Mesendoderm (in vitro differentiated cells): ENCODE measurements at regions not wholly inside any gene's neighbourhood (a gene's known extent, or its start where the extent isn't known, plus 50 kb on each side); places are given as distances from the start of the nearest gene placed in this dataset.

Experiments
- DNase-seq: peaks from one replicate; pipeline ENCODE4 v3.0.0; 2013
- H2AK5ac ChIP-seq: 2 replicates; pipeline ENCODE4 v1.6.1; 2013; ENCODE audit warnings: low read length, inconsistent platforms
- H2BK120ac ChIP-seq: 2 replicates; pipeline ENCODE4 v1.6.1; 2013; ENCODE audit warnings: low read depth, mild to moderate bottlenecking, low read length, moderate library complexity, mixed read lengths
- H2BK15ac ChIP-seq: replicated peaks from 2 replicates; pipeline ENCODE4 v1.6.1; 2013; ENCODE audit warnings: low read depth, mild to moderate bottlenecking, moderate library complexity
- H2BK5ac ChIP-seq: 2 replicates; pipeline ENCODE4 v1.6.1; 2013; ENCODE audit warnings: low read length, inconsistent platforms
- H3K18ac ChIP-seq: 2 replicates; pipeline ENCODE4 v1.6.1; 2013; ENCODE audit warnings: mild to moderate bottlenecking, low read length, mixed read lengths
- H3K23ac ChIP-seq: one replicate; pipeline ENCODE4 v1.6.1; 2013; ENCODE audit warnings: low read length
- H3K27ac ChIP-seq: 2 replicates; pipeline ENCODE4 v1.5.1; 2013; ENCODE audit warnings: low read depth, mild to moderate bottlenecking, inconsistent platforms, low read length, moderate library complexity
- H3K27me3 ChIP-seq: 2 replicates; pipeline ENCODE4 v1.6.1; 2013; ENCODE audit warnings: low read length, control low read depth, mild to moderate bottlenecking, inconsistent platforms; ENCODE audit not compliant: insufficient read depth, poor library complexity
- H3K36me3 ChIP-seq: 2 replicates; pipeline ENCODE4 v1.6.1; 2013; ENCODE audit warnings: low read length, inconsistent platforms; ENCODE audit not compliant: control insufficient read depth, insufficient read depth
- H3K4ac ChIP-seq: one replicate; pipeline ENCODE4 v1.6.1; 2013; ENCODE audit warnings: low read depth, mild to moderate bottlenecking, low read length, moderate library complexity
- H3K4me1 ChIP-seq: 2 replicates; pipeline ENCODE4 v1.6.1; 2013; ENCODE audit warnings: low read depth, low read length, inconsistent platforms; ENCODE audit not compliant: control insufficient read depth
- H3K4me2 ChIP-seq: 2 replicates; pipeline ENCODE4 v1.6.1; 2013; ENCODE audit warnings: low read length
- H3K4me3 ChIP-seq: 2 replicates; pipeline ENCODE4 v1.5.1; 2013; ENCODE audit warnings: mild to moderate bottlenecking, low read length
- H3K56ac ChIP-seq: one replicate; pipeline ENCODE4 v1.6.1; 2013; ENCODE audit warnings: low read length
- H3K79me1 ChIP-seq: 2 replicates; pipeline ENCODE4 v1.6.1; 2013; ENCODE audit warnings: low read length, inconsistent platforms
- H3K79me2 ChIP-seq: 2 replicates; pipeline ENCODE4 v1.6.1; 2013; ENCODE audit warnings: mild to moderate bottlenecking, low read length; ENCODE audit not compliant: control insufficient read depth, insufficient read depth
- H3K9ac ChIP-seq: 2 replicates; pipeline ENCODE4 v1.6.1; 2013; ENCODE audit warnings: low read length, inconsistent platforms
- H4K5ac ChIP-seq: one replicate; pipeline ENCODE4 v1.6.1; 2013; ENCODE audit warnings: low read length
- H4K8ac ChIP-seq: one replicate; pipeline ENCODE4 v1.6.1; 2013; ENCODE audit warnings: low read depth, mild to moderate bottlenecking, control low read depth, low read length, moderate library complexity
- WGBS: extraction: QIAGEN DNeasy Blood & Tissue Kit; methylation state at CpG from one replicate; pipeline ENCODE4 v1.1.7; 2013; ENCODE audit warnings: low lambda C conversion rate, missing lambda C conversion rate; ENCODE audit not compliant: insufficient coverage; ENCODE audit errors: extremely low coverage; 5-methylcytosine and 5-hydroxymethylcytosine counted together

- Histone ChIP-seq H2BK120ac (no peak overlapping the region), H3K56ac (no peak overlapping the region), H3K4me3 (no peak overlapping the region), H3K79me2 (no peaks in the 10 kb centered on the region), H3K23ac (no peak overlapping the region), H3K36me3 (no peaks in the 10 kb centered on the region), H4K8ac (no peak overlapping the region), H2BK15ac (peak overlapping the region; percentile 57), H3K18ac (no peak overlapping the region), H3K4me2 (no peak overlapping the region), H2BK5ac (no peak overlapping the region), H3K4me1 (no peaks in the 10 kb centered on the region), H3K79me1 (no peaks in the 10 kb centered on the region), H3K4ac (no peak overlapping the region), H2AK5ac (no peak overlapping the region), H3K27me3 (no peaks in the 10 kb centered on the region), H3K9ac (no peak overlapping the region), H4K5ac (no peak overlapping the region), H3K27ac (no peak overlapping the region)
- no CpG with 5 or more reads among the region's 6 CpGs for WGBS
- peak; percentile 53 for DNase-seq
Observed at GRCh38 chr2:138182250-138182936, 218.1 kb downstream of the HNMT start.

- no peaks in the 10 kb centered on the region for H3K27me3 ChIP-seq
- DNase-seq, result no peak
Observed at GRCh38 chr2:138182937-138183312, 218.7 kb downstream of the HNMT start.

DNA sequence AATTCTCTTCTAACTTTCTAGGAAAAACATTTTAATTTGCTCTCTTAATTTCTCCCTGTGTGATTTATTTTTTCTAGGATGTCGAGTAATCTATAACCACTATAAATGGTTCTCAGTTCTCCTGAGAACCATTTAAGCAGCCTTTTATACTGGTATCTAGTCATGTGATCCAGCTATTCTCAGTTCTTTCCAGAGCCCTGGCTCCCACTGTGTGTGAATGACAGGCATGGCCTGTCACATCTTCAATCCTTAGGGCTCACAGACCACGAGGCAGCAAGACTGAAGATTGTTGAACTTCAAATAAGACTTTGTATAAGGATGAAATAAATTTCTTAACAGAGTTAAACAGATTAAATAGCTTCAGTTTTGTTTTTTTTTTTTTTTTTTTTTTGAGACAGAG is 219.4 kb downstream of the HNMT start:
- Histone ChIP-seq H3K4me3 (no peak overlapping the region), H3K79me1 (no peaks in the 10 kb centered on the region), H3K79me2 (no peaks in the 10 kb centered on the region), H4K5ac (no peak overlapping the region), H2BK5ac (no peak overlapping the region), H3K27ac (no peak overlapping the region), H3K9ac (no peak overlapping the region), H3K36me3 (no peaks in the 10 kb centered on the region), H3K4me1 (no peaks in the 10 kb centered on the region), H2BK15ac (no peak overlapping the region), H3K4ac (no peak overlapping the region), H3K56ac (no peak overlapping the region), H3K4me2 (no peak overlapping the region), H3K23ac (no peak overlapping the region), H4K8ac (no peak overlapping the region), H2BK120ac (no peak overlapping the region), H3K27me3 (no peaks in the 10 kb centered on the region), H2AK5ac (no peak overlapping the region), H3K18ac (no peak overlapping the region)
- peak; percentile 25 for DNase-seq
- WGBS, result no CpG with 5 or more reads among the region's 2 CpGs

More at GRCh38 chr2:138182937-138183312, 218.7 kb downstream of the HNMT start:
- no peak overlapping the region for H3K4ac ChIP-seq
- no peak overlapping the region for H4K5ac ChIP-seq
- H2BK120ac ChIP-seq, result no peak overlapping the region
- H3K4me2 ChIP-seq, result no peak overlapping the region
- H2BK15ac ChIP-seq, result no peak overlapping the region
- no peak overlapping the region for H3K18ac ChIP-seq
- H3K4me3 ChIP-seq, result no peak overlapping the region
- no peak overlapping the region for H3K56ac ChIP-seq
- no peaks in the 10 kb centered on the region for H3K4me1 ChIP-seq
- H2BK5ac ChIP-seq, result no peak overlapping the region
- H3K23ac ChIP-seq, result no peak overlapping the region
- no peaks in the 10 kb centered on the region for H3K36me3 ChIP-seq
- H4K8ac ChIP-seq, result no peak overlapping the region
- no peak overlapping the region for H2AK5ac ChIP-seq
- H3K27ac ChIP-seq, result no peak overlapping the region
- no peaks in the 10 kb centered on the region for H3K79me1 ChIP-seq
- no peak overlapping the region for H3K9ac ChIP-seq
- no peaks in the 10 kb centered on the region for H3K79me2 ChIP-seq

GRCh38 chr2:138184428-138184827 is 220.2 kb downstream of the HNMT start:
- Histone ChIP-seq H3K23ac (no peak overlapping the region), H3K4me2 (no peak overlapping the region), H3K27ac (no peak overlapping the region), H3K27me3 (no peaks in the 10 kb centered on the region), H3K4me3 (no peak overlapping the region), H3K36me3 (no peaks in the 10 kb centered on the region), H2BK15ac (no peak overlapping the region), H2AK5ac (no peak overlapping the region), H3K79me2 (no peaks in the 10 kb centered on the region), H4K8ac (no peak overlapping the region), H3K56ac (no peak overlapping the region), H2BK5ac (no peak overlapping the region), H4K5ac (no peak overlapping the region), H2BK120ac (no peak overlapping the region), H3K18ac (no peak overlapping the region), H3K4ac (no peak overlapping the region), H3K9ac (no peak overlapping the region), H3K79me1 (no peaks in the 10 kb centered on the region), H3K4me1 (no peaks in the 10 kb centered on the region)
- no peak for DNase-seq
- WGBS, result no CpG with 5 or more reads among the region's 1 CpG

DNA sequence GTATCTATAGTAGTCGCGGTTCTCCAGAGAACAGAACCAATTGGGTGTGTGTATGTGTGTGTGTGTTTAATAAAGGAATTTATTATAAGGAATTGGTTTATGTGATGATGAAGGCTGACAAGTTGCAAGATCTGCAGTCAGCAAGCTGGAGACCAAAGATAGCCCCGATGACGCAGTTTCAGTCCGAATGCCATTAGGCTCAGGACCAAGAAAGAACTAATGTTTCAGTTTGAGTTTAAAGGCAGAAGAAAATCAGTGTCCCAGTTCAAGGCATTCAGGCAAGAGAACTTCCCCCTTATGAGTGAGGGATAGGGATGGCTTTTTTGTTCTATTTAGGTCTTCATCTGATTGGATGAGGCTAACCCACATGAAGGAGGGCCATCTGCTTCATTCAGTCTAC is 221.6 kb downstream of the HNMT start:
- H3K4me2 ChIP-seq, result no peak overlapping the region
- H4K5ac ChIP-seq, result no peak overlapping the region
- no peak overlapping the region for H2BK15ac ChIP-seq
- no peak overlapping the region for H3K18ac ChIP-seq
- no peak overlapping the region for H4K8ac ChIP-seq
- no CpG with 5 or more reads among the region's 5 CpGs for WGBS
- no peak overlapping the region for H3K9ac ChIP-seq
- H3K79me2 ChIP-seq, result no peaks in the 10 kb centered on the region
- H3K36me3 ChIP-seq, result no peaks in the 10 kb centered on the region
- no peak overlapping the region for H3K23ac ChIP-seq
- H2BK120ac ChIP-seq, result no peak overlapping the region
- no peak overlapping the region for H3K56ac ChIP-seq
- H2BK5ac ChIP-seq, result no peak overlapping the region
- H3K4me1 ChIP-seq, result peaks cover 2% of the 10 kb centered on the region
- no peaks in the 10 kb centered on the region for H3K27me3 ChIP-seq
- H3K4ac ChIP-seq, result no peak overlapping the region
- no peak for DNase-seq
- no peak overlapping the region for H3K4me3 ChIP-seq
- H3K27ac ChIP-seq, result no peak overlapping the region
- no peaks in the 10 kb centered on the region for H3K79me1 ChIP-seq
- no peak overlapping the region for H2AK5ac ChIP-seq

GRCh38 chr2:138187221-138187620 is 222.9 kb downstream of the HNMT start:
- H4K5ac ChIP-seq, result no peak overlapping the region
- H3K79me1 ChIP-seq, result no peaks in the 10 kb centered on the region
- no peaks in the 10 kb centered on the region for H3K79me2 ChIP-seq
- no peak overlapping the region for H3K4me3 ChIP-seq
- no peak overlapping the region for H3K4ac ChIP-seq
- no peak overlapping the region for H2BK120ac ChIP-seq
- no peak overlapping the region for H3K9ac ChIP-seq
- no peak overlapping the region for H3K4me2 ChIP-seq
- H3K36me3 ChIP-seq, result no peaks in the 10 kb centered on the region
- H3K27me3 ChIP-seq, result no peaks in the 10 kb centered on the region
- no peak overlapping the region for H3K27ac ChIP-seq
- no peak for DNase-seq
- no peak overlapping the region for H2BK5ac ChIP-seq
- no peak overlapping the region for H3K23ac ChIP-seq
- no peak overlapping the region for H2AK5ac ChIP-seq
- no peak overlapping the region for H4K8ac ChIP-seq
- H3K56ac ChIP-seq, result no peak overlapping the region
- no peak overlapping the region for H2BK15ac ChIP-seq
- H3K4me1 ChIP-seq, result peaks cover 2% of the 10 kb centered on the region
- whole genome bisulfite sequencing, result no CpG with 5 or more reads among the region's 5 CpGs
- no peak overlapping the region for H3K18ac ChIP-seq
